Omental fat pad (tissue), 3 donors: ENCODE measurements at regions not wholly inside any gene's neighbourhood (a gene's known extent, or its start where the extent isn't known, plus 50 kb on each side); places are given as distances from the start of the nearest gene placed in this dataset.

ENCODE experiments used
- ATAC-seq: fragments of 150-250 bp; one replicate; pipeline ENCODE4 v1.9.1; 2016; ENCODE audit warnings: mild to moderate bottlenecking, moderate library complexity; ENCODE audit not compliant: low FRiP score
- DNase-seq: peaks from one replicate; pipeline ENCODE4 v3.0.0-alpha.2; 2019; ENCODE audit warnings: low spot score
- TF ChIP-seq, protein P1 (sequence below), 3 donors: fragments of 450-650 bp; IDR thresholded peaks; one replicate each; pipeline ENCODE4 v1.5.1; 2016 to 2017; ENCODE audit warnings: antibody characterized with exemption in 3 of 3, mild to moderate bottlenecking in 3 of 3, moderate library complexity in 2 of 3

DNA sequence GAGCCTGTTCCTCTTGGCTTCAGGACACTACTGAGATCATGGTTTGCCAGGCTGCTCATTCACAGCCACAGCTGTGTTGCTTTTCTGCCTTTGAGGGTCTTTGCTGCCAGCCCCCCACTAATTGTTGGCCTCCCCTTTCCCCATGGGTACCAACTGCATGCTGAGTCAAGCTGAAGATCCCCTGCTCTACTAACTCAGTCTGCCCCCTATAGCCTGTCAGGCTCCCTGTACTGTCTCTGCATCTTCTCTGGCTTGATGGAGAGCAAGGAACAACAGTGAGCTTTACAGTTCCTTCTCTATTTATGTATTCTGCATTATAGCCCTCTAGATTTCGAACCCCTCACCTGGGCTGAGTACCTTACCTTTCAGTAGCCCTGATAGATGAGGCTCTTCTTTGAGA is 257.6 kb upstream of the CADM1 start:
- DNase-seq (no peak), ATAC-seq (no peak)
- TF ChIP-seq, protein P1, sequence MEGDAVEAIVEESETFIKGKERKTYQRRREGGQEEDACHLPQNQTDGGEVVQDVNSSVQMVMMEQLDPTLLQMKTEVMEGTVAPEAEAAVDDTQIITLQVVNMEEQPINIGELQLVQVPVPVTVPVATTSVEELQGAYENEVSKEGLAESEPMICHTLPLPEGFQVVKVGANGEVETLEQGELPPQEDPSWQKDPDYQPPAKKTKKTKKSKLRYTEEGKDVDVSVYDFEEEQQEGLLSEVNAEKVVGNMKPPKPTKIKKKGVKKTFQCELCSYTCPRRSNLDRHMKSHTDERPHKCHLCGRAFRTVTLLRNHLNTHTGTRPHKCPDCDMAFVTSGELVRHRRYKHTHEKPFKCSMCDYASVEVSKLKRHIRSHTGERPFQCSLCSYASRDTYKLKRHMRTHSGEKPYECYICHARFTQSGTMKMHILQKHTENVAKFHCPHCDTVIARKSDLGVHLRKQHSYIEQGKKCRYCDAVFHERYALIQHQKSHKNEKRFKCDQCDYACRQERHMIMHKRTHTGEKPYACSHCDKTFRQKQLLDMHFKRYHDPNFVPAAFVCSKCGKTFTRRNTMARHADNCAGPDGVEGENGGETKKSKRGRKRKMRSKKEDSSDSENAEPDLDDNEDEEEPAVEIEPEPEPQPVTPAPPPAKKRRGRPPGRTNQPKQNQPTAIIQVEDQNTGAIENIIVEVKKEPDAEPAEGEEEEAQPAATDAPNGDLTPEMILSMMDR (IDR thresholded peaks at IDR 0.05): no peak

DNA sequence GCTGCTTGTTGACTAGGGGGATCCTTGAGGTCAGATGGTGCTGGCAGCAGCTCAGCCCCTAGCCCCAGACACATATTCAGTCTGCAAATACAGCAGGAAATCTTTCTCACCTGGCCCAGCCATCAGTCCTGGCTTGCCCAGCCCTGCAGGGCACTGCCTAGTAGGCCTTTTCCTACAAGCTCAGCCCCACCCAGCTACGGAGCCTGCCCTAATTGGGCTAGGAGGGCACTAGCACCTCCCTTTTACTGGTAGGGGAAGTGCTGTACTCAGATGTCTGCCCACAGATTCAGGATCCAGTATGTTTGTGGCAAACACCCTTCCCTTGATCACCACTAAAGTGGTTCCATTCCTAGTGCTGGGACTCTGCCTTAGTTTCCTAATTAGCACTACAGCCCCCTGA is 257.1 kb upstream of the CADM1 start:
- ATAC-seq (no peak), DNase-seq (no peak)
- TF ChIP-seq, protein P1 (IDR thresholded peaks at IDR 0.05): no peak

DNA sequence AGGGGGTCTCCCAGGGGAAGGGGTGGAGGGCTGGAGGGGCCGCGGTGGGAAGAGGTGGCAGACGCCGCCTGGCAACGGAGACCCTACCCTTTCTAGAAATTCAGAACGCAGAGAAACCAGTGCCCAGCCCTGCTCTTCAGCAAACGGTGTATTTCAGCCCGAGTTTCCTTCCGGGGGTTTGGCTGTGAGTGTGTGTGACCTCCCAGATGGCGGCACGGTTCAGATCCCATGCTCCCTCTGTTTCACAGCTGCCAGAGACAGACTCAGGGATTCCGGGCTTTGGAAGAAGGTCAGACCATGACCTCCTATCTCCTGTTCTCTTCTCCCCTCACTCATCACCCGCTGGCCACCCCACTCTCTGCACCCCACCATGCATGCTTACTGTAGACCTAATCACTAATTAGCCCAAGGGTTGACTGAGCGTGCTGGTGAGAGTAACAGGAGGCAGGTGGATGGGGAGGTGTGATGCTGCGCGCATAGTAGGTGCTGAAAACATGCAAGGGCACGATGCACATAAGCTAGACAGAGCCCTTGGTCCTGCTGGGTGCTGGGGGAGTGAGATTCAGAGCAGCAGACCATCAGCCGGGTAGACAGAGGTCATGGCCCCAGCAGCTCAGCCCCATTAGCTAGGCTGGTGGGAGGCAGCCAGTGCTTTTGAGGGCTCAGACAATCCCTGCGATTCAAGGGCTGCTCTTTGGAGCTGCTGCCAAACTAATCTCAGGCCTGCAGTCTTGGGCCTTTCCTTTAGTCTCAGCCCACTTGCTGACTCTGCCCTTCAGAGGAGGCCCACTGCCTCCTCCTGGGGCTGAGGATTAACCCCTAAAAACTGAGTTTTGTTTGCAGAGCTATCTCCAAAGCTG is 256.5 kb upstream of the CADM1 start:
- ATAC-seq (no peak), DNase-seq (no peak)
- TF ChIP-seq, protein P1 (IDR thresholded peaks at IDR 0.05): no peak

DNA sequence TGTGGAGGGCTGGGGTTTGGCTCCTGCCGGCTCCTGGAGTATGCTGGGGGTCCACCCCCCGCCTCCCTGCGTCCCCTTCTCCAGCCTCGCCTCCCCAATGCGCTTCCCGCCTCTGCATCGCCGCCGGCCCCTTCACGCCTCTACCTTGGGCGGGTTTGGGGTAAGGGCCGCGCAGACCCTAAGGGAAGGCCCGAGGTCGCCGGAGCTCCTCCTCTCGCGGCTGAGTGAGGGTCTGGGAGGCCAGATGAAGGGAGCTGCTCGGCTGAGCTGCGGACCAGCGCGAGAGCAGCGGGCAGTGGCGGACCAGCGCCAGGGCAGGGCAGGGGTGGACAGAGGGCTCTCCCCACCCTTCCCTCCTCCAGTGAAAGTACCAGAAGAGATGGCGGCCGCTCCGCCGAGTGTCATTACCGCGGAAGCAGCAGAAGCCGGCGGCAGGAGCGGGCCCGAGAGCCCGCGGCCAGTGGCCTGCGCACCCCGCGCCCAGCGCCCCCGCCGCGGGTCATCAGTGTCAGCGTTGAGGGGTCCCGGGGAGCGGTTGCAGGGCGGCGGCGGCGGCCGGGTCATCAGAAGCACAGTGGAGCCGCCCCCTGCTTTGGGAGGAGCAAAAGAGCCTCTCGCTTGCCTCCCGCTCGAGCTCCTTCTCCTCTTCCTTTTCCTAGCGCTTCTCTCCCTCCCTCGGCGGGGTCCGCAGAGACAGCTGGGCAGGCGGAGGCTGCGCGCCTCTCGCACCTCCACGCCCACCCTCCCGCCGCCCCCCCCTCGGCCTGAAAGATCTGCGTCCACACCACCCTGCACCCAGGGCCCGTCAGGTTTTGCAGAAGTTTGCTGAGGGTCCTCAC is 255.6 kb upstream of the CADM1 start:
- ATAC-seq: peak; percentile 27
- DNase-seq: no peak
- TF ChIP-seq, protein P1 (IDR thresholded peaks at IDR 0.05): no peak

GRCh38 chr11:115758011-115758410 is 253.8 kb upstream of the CADM1 start:
- ATAC-seq: no peak
- TF ChIP-seq, protein P1 (IDR thresholded peaks at IDR 0.05): no peak
- no peak for DNase-seq

GRCh38 chr11:115751243-115752015 is 247.2 kb upstream of the CADM1 start:
- DNase-seq: no peak

More at GRCh38 chr11:115751243-115752015, 247.2 kb upstream of the CADM1 start:
- TF ChIP-seq, protein P1 (IDR thresholded peaks at IDR 0.05): no peak
- no peak for ATAC-seq
